Caco-2 (cell line): ENCODE measurements at regions not wholly inside any gene's neighbourhood (a gene's known extent, or its start where the extent isn't known, plus 50 kb on each side); places are given as distances from the start of the nearest gene placed in this dataset.

Experiments used
- BruUV-seq: library from RNA; stranded (reverse); fragments of 400-500 nt; replicated peaks from 2 replicates; lab custom pipeline; 2021; lab: Mats Ljungman, UMichigan
- CTCF ChIA-PET: fragments of 300-600 bp; sonication (Branson Sonifier 250); formaldehyde crosslinking; loops from one replicate; lab custom pipeline; 2022; ENCODE audit warnings: antibody characterized with exemption; lab: Charles Lee
- POLR2A ChIA-PET: fragments of 300-600 bp; sonication (Branson Sonifier 250); formaldehyde crosslinking; loops from one replicate; lab custom pipeline; 2022; ENCODE audit warnings: antibody characterized with exemption; lab: Charles Lee
- DNase-seq, 2 experiments: peaks; one replicate each; pipeline versions ENCODE4 v3.0.0 to v3.0.0-alpha.2; 2020 to 2022
- H3K27me3 ChIP-seq: replicated peaks from 2 replicates; pipeline ENCODE4 v1.6.0; 2011; ENCODE audit warnings: low read length; ENCODE audit not compliant: control insufficient read depth, insufficient read depth
- H3K36me3 ChIP-seq: 2 replicates; pipeline ENCODE4 v1.5.1; 2011; ENCODE audit warnings: low read length; ENCODE audit not compliant: control insufficient read depth, insufficient read depth
- H3K4me1 ChIP-seq: fragments of 250-450 bp; sonication (Bioruptor Pico); 2 replicates; pipeline ENCODE4 v1.5.1; 2020; ENCODE audit warnings: mild to moderate bottlenecking
- H3K4me3 ChIP-seq: 2 replicates; pipeline ENCODE4 v1.5.1; 2011; ENCODE audit warnings: low read depth, mild to moderate bottlenecking, control low read depth, low read length
- H3K9me3 ChIP-seq: fragments of 250-450 bp; sonication (Bioruptor Pico); 2 replicates; pipeline ENCODE4 v1.5.1; 2020; ENCODE audit warnings: mild to moderate bottlenecking, moderate library complexity
- H3K27ac Mint-ChIP-seq: one replicate; pipeline ENCODE4 v1.8.0; 2022; ENCODE audit warnings: mixed read lengths; ENCODE audit not compliant: unreplicated experiment
- H3K27me3 Mint-ChIP-seq: one replicate; pipeline ENCODE4 v1.8.0; 2022; ENCODE audit warnings: mixed read lengths; ENCODE audit not compliant: insufficient read depth, unreplicated experiment
- H3K36me3 Mint-ChIP-seq: one replicate; pipeline ENCODE4 v1.8.0; 2022; ENCODE audit warnings: mild to moderate bottlenecking, mixed read lengths; ENCODE audit not compliant: insufficient read depth, unreplicated experiment
- H3K4me1 Mint-ChIP-seq: one replicate; pipeline ENCODE4 v1.8.0; 2022; ENCODE audit warnings: low read depth, mixed read lengths; ENCODE audit not compliant: unreplicated experiment
- H3K4me3 Mint-ChIP-seq: one replicate; pipeline ENCODE4 v1.8.0; 2022; ENCODE audit warnings: mild to moderate bottlenecking, moderate library complexity, mixed read lengths; ENCODE audit not compliant: unreplicated experiment
- H3K9me3 Mint-ChIP-seq: one replicate; pipeline ENCODE4 v1.8.0; 2022; ENCODE audit warnings: mixed read lengths; ENCODE audit not compliant: unreplicated experiment
- intact Hi-C: fragments of 100-400 bp; cut with micrococcal nuclease; formaldehyde crosslinking; loops from one replicate; pipeline ENCODE4 v1.10.0; 2022; ENCODE audit not compliant: unreplicated experiment
- TF ChIP-seq, protein P1 (sequence below), 2 experiments: fragments of 200-600 bp in 1 of 2; IDR thresholded peaks; 1 replicate in 1 of 2; 2 replicates in 1 of 2; pipeline versions ENCODE4 v1.5.1 to v1.8.0; 2011 to 2022; ENCODE audit warnings: antibody characterized with exemption in 1 of 2, control low read depth in 1 of 2, inconsistent platforms in 1 of 2, low read depth in 1 of 2, low read length in 1 of 2, mild to moderate bottlenecking in 1 of 2, moderate library complexity in 1 of 2; ENCODE audit not compliant: insufficient read depth in 1 of 2, severe bottlenecking in 1 of 2, unreplicated experiment in 1 of 2

DNA sequence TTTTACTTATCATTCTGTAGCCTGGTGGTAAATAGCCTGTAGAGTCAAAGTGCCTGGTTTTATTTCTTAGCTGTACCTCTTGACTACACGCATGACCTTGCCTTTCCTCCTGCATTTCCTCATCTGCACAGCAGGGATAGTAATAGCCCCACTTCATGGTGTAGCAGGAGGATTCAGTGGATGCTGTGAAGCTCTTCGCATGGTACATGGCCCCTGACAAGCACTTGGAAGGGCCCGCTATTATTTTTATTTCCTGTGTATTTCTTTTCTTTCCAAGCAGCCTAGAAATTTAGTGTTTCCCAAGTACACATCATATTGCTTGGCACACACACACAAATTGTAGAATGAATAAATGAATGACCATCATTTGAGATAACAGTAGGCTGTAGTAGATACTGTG, 547.2 kb downstream of the CDH26 start:
- no peak for DNase-seq
- intact Hi-C loops, result no loop called here
- CTCF ChIA-PET, result no interaction called here

DNA sequence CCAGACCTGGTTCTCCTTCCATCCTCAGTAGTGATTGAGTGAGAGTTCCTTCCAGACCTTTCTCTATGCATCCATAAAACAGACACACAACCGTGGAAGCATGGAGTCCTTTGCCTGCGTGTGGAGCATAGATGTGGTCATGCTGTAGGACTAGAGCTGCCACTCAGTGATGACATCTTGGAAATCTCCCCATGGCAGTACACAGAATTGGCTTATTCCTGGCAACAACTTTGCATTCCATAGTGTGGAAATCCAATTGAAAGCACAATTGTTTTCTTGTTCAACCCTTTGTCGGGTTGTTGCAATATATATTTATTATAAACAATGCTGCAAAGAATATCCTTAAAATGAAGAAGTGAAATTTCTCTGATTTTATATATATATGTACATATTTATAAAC, 547.8 kb downstream of the CDH26 start:
- Mint-ChIP-seq H3K4me1 (no peaks in the 10 kb centered on the region), H3K9me3 (no peaks in the 10 kb centered on the region), H3K27me3 (peaks cover 35% of the 10 kb centered on the region), H3K36me3 (no peaks in the 10 kb centered on the region), H3K4me3 (no peak overlapping the region), H3K27ac (no peak overlapping the region)
- ChIA-PET CTCF (no interaction called here), POLR2A (no interaction called here)
- H3K27me3 ChIP-seq, result no peaks in the 10 kb centered on the region
- no peaks in the 10 kb centered on the region for H3K36me3 ChIP-seq
- TF ChIP-seq, protein P1, sequence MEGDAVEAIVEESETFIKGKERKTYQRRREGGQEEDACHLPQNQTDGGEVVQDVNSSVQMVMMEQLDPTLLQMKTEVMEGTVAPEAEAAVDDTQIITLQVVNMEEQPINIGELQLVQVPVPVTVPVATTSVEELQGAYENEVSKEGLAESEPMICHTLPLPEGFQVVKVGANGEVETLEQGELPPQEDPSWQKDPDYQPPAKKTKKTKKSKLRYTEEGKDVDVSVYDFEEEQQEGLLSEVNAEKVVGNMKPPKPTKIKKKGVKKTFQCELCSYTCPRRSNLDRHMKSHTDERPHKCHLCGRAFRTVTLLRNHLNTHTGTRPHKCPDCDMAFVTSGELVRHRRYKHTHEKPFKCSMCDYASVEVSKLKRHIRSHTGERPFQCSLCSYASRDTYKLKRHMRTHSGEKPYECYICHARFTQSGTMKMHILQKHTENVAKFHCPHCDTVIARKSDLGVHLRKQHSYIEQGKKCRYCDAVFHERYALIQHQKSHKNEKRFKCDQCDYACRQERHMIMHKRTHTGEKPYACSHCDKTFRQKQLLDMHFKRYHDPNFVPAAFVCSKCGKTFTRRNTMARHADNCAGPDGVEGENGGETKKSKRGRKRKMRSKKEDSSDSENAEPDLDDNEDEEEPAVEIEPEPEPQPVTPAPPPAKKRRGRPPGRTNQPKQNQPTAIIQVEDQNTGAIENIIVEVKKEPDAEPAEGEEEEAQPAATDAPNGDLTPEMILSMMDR (IDR thresholded peaks at IDR 0.05; ENCODE audit: insufficient read depth in 1 of 2, low read depth in 1 of 2, low read length in 1 of 2, severe bottlenecking in 1 of 2, unreplicated experiment in 1 of 2), result no peak
- H3K9me3 ChIP-seq, result no peaks in the 10 kb centered on the region
- no peak overlapping the region for H3K4me3 ChIP-seq
- intact Hi-C loops, result no loop called here
- no peaks in the 10 kb centered on the region for H3K4me1 ChIP-seq
- DNase-seq, result no peak
- BruUV-seq, result no TSS peak

More for the DNA sequence above, 547.2 kb downstream of the CDH26 start:
- no peak overlapping the region for H3K27ac Mint-ChIP-seq
- Histone ChIP-seq H3K36me3 (no peaks in the 10 kb centered on the region), H3K4me1 (no peaks in the 10 kb centered on the region), H3K9me3 (no peaks in the 10 kb centered on the region), H3K27me3 (no peaks in the 10 kb centered on the region), H3K4me3 (no peak overlapping the region)
- TF ChIP-seq, protein P1 (IDR thresholded peaks at IDR 0.05; ENCODE audit: insufficient read depth in 1 of 2, low read depth in 1 of 2, low read length in 1 of 2, severe bottlenecking in 1 of 2, unreplicated experiment in 1 of 2), result no peak
- no peaks in the 10 kb centered on the region for H3K4me1 Mint-ChIP-seq
- POLR2A ChIA-PET, result no interaction called here
- H3K27me3 Mint-ChIP-seq, result peaks cover 32% of the 10 kb centered on the region
- H3K36me3 Mint-ChIP-seq, result no peaks in the 10 kb centered on the region
- H3K9me3 Mint-ChIP-seq, result no peaks in the 10 kb centered on the region
- no TSS peak for BruUV-seq
- H3K4me3 Mint-ChIP-seq, result no peak overlapping the region

DNA sequence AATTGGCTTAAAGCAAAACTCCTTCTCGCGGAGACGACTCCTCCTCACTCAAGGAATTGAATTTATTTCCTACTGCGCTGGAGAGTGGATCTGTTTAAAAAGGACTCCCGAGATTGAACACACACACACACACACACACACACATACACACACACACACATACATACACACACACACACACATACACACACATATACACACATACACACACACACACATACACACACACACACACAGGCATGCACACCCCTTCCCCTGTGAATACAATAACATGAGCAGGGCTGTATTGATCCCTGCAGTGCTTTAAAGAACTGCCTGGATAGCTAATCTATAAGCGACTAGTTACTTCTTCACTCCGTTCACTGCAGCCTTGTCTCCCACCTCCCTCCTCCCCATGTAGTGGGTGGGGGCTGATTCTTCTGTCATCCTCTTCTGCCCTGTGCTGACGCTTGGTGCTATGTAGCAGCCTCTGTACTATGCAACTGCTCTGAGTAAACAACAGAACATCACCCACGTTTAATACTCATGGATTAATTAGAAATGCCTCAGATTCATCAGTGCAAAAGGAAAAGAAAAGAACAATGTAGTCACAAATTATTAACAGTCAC, 549.0 kb downstream of the CDH26 start:
- BruUV-seq, result no TSS peak
- Mint-ChIP-seq H3K4me1 (peaks cover 3% of the 10 kb centered on the region), H3K9me3 (no peaks in the 10 kb centered on the region), H3K4me3 (no peak overlapping the region), H3K36me3 (no peaks in the 10 kb centered on the region), H3K27me3 (peaks cover 37% of the 10 kb centered on the region), H3K27ac (no peak overlapping the region)
- Histone ChIP-seq H3K36me3 (no peaks in the 10 kb centered on the region), H3K4me1 (peaks cover under 1% of the 10 kb centered on the region; the same call in 1 of the 2 replicates), H3K27me3 (no peaks in the 10 kb centered on the region), H3K9me3 (no peaks in the 10 kb centered on the region), H3K4me3 (no peak overlapping the region)
- TF ChIP-seq, protein P1 (IDR thresholded peaks at IDR 0.05; ENCODE audit: insufficient read depth in 1 of 2, low read depth in 1 of 2, low read length in 1 of 2, severe bottlenecking in 1 of 2, unreplicated experiment in 1 of 2), result no peak
- DNase-seq, result no peak
- CTCF ChIA-PET, result no interaction called here
- POLR2A ChIA-PET, result no interaction called here
- intact Hi-C loops, result no loop called here
